ENCODE measurements at regions not wholly inside any gene's neighbourhood (a gene's known extent, or its start where the extent isn't known, plus 50 kb on each side); places are given as distances from the start of the nearest gene placed in this dataset.

GRCh38 chr21:32858628-32859027 lies 87.1 kb upstream of the PAXBP1 start:
- TF ChIP-seq, protein P1, sequence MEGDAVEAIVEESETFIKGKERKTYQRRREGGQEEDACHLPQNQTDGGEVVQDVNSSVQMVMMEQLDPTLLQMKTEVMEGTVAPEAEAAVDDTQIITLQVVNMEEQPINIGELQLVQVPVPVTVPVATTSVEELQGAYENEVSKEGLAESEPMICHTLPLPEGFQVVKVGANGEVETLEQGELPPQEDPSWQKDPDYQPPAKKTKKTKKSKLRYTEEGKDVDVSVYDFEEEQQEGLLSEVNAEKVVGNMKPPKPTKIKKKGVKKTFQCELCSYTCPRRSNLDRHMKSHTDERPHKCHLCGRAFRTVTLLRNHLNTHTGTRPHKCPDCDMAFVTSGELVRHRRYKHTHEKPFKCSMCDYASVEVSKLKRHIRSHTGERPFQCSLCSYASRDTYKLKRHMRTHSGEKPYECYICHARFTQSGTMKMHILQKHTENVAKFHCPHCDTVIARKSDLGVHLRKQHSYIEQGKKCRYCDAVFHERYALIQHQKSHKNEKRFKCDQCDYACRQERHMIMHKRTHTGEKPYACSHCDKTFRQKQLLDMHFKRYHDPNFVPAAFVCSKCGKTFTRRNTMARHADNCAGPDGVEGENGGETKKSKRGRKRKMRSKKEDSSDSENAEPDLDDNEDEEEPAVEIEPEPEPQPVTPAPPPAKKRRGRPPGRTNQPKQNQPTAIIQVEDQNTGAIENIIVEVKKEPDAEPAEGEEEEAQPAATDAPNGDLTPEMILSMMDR (IDR thresholded peaks at IDR 0.05; ENCODE audit: control extremely low read depth in 1 of 3, insufficient read depth in 1 of 3, low read depth in 1 of 3, low read length in 3 of 3) = no peak
- no peak for TF ChIP-seq SP4 (IDR thresholded peaks at IDR 0.05; ENCODE audit: low read length)
- TF ChIP-seq PHF8 (conservative IDR thresholded peaks at IDR 0.05; ENCODE audit: low read depth, low read length) = no peak
- no peak for TF ChIP-seq NRF1 (IDR thresholded peaks at IDR 0.05; ENCODE audit: low read depth, low read length)
- no peak for TF ChIP-seq CREB1 (IDR thresholded peaks at IDR 0.05)
- TF ChIP-seq POLR2A (IDR thresholded peaks at IDR 0.05; ENCODE audit: control extremely low read depth in 1 of 2, low read depth in 2 of 2, low read length in 2 of 2) = no peak
- no peak for TF ChIP-seq TBP (IDR thresholded peaks at IDR 0.05; ENCODE audit: low read depth, low read length)
- TF ChIP-seq, protein P2, sequence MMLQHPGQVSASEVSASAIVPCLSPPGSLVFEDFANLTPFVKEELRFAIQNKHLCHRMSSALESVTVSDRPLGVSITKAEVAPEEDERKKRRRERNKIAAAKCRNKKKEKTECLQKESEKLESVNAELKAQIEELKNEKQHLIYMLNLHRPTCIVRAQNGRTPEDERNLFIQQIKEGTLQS (IDR thresholded peaks at IDR 0.05; ENCODE audit: insufficient read depth, low read depth, low read length) = no peak
- TF ChIP-seq SP2 (IDR thresholded peaks at IDR 0.05; ENCODE audit: low read length) = no peak
- no peak for TF ChIP-seq CEBPB (IDR thresholded peaks at IDR 0.05; ENCODE audit: low read depth, low read length)
- no peak for TF ChIP-seq ZNF274 (IDR thresholded peaks at IDR 0.05; ENCODE audit: borderline replicate concordance, extremely low read depth, low read length)
